Peyer's patch (tissue), 4 donors: ENCODE measurements at regions not wholly inside any gene's neighbourhood (a gene's known extent, or its start where the extent isn't known, plus 50 kb on each side); places are given as distances from the start of the nearest gene placed in this dataset.

Experiments
- DNase-seq, 3 donors: peaks; one replicate each; pipeline ENCODE4 v3.0.0-alpha.2; 2017 to 2019
- H3K27ac ChIP-seq, 4 donors: fragments of 200-600 bp; sonication (generic); one replicate each; pipeline ENCODE4 v1.5.1; 2016 to 2019
- H3K27me3 ChIP-seq, 2 donors: fragments of 200-600 bp; sonication (generic); one replicate each; pipeline ENCODE4 v1.5.1; 2019
- H3K36me3 ChIP-seq, 3 donors: fragments of 200-600 bp; sonication (generic); one replicate each; pipeline ENCODE4 v1.5.1; 2016 to 2019
- H3K4me1 ChIP-seq, 4 donors: fragments of 200-600 bp; sonication (generic); one replicate each; pipeline ENCODE4 v1.5.1; 2016 to 2019
- H3K4me3 ChIP-seq, 4 donors: fragments of 200-600 bp; sonication (generic); 1 replicate in 3 of 4; 2 replicates in 1 of 4; pipeline ENCODE4 v1.5.1; 2016 to 2019; ENCODE audit warnings: mild to moderate bottlenecking in 1 of 4
- H3K9me3 ChIP-seq, 4 donors: fragments of 200-600 bp; sonication (generic); one replicate each; pipeline ENCODE4 v1.5.1; 2016 to 2019; ENCODE audit warnings: mild to moderate bottlenecking in 1 of 4
- POLR2A ChIP-seq, 2 donors: fragments of 450-650 bp; IDR thresholded peaks; one replicate each; pipeline ENCODE4 v1.5.1; 2017; ENCODE audit warnings: antibody characterized with exemption in 2 of 2, mild to moderate bottlenecking in 2 of 2, moderate library complexity in 2 of 2
- TF ChIP-seq, protein P1 (sequence below), 6 experiments: fragments of 450-650 bp in 4 of 6; fragments of 200-600 bp in 2 of 6; sonication (generic) in 1 of 6; IDR thresholded peaks; one replicate each; pipeline ENCODE4 v1.5.1; 2017 to 2019; ENCODE audit warnings: antibody characterized with exemption in 6 of 6, mild to moderate bottlenecking in 3 of 6, moderate library complexity in 1 of 6

DNA sequence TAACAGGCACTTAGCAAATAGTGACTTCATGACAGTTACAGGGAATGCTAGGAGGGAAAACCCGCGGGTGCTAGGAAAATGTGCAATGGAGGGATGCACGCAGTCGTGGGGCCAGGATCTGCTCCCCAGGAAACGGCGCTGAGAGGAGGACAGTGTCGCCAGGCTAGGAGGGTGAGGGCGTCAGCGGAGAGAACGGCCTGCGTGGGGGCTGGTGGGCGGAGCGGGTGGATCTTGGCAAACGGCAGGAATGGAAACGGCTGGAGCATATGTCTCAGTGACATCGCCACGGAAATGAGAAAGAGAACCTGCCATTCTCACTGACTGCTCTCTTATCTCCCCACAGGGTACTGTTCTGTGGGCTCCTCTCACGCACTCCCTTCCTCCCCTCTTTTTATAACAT is 478.5 kb upstream of the ID2 start:
- no peak overlapping the region for H3K27ac ChIP-seq
- H3K4me3 ChIP-seq, result no peak overlapping the region
- no peak for DNase-seq
- H3K27me3 ChIP-seq, result no peaks in the 10 kb centered on the region
- H3K9me3 ChIP-seq, result peaks cover 0 to 8% (median 0%) of the 10 kb centered on the region in 4 donors
- no peaks in the 10 kb centered on the region for H3K36me3 ChIP-seq
- no peaks in the 10 kb centered on the region for H3K4me1 ChIP-seq
- TF ChIP-seq, protein P1, sequence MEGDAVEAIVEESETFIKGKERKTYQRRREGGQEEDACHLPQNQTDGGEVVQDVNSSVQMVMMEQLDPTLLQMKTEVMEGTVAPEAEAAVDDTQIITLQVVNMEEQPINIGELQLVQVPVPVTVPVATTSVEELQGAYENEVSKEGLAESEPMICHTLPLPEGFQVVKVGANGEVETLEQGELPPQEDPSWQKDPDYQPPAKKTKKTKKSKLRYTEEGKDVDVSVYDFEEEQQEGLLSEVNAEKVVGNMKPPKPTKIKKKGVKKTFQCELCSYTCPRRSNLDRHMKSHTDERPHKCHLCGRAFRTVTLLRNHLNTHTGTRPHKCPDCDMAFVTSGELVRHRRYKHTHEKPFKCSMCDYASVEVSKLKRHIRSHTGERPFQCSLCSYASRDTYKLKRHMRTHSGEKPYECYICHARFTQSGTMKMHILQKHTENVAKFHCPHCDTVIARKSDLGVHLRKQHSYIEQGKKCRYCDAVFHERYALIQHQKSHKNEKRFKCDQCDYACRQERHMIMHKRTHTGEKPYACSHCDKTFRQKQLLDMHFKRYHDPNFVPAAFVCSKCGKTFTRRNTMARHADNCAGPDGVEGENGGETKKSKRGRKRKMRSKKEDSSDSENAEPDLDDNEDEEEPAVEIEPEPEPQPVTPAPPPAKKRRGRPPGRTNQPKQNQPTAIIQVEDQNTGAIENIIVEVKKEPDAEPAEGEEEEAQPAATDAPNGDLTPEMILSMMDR (IDR thresholded peaks at IDR 0.05), result no peak
- no peak for TF ChIP-seq POLR2A (IDR thresholded peaks at IDR 0.05)

DNA sequence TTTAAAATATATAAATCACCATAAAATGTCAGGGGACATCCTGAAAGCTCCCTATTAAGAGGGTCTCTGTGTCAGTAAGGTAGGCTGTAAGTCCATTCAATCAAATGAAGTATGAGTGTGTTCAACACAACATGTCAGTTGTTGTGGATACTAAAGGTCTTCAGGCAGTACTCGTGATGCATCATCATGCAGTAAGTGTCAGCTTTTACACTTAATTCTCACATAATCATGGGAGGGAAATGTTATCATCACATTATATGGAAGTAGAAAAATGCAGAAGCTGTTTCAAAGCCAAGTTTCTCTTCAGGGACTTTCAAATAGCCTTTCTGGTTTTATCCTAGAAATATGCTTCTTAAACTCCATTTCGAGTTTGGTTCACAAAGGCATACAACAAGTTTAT is 477.1 kb upstream of the ID2 start:
- no peak for DNase-seq
- H3K4me3 ChIP-seq, result no peak overlapping the region
- H3K27ac ChIP-seq, result no peak overlapping the region
- H3K27me3 ChIP-seq, result no peaks in the 10 kb centered on the region
- peaks cover 0 to 8% (median 0%) of the 10 kb centered on the region in 4 donors for H3K9me3 ChIP-seq
- no peaks in the 10 kb centered on the region for H3K36me3 ChIP-seq
- H3K4me1 ChIP-seq, result no peaks in the 10 kb centered on the region
- TF ChIP-seq POLR2A (IDR thresholded peaks at IDR 0.05), result no peak
- TF ChIP-seq, protein P1 (IDR thresholded peaks at IDR 0.05), result no peak

DNA sequence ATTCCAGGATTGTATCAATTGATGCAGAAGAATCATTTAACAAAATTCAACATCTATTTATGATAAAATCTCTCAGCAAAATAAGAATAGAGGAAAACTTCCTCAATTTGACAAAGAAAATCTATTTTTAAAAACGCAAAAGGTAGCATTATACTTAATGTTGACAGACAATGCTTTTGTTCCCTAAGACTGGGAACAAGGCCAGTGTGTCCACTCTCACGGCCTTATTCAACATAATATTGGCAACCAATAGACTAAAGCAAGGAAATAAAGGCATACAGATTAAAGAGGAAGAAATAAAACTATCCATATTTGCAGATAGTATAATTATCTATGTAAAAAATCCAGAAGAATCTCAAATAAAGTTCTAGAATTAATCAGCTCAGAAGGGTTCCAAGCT is 472.4 kb upstream of the ID2 start:
- Histone ChIP-seq H3K9me3 (peaks cover 0 to 8% (median 0%) of the 10 kb centered on the region in 4 donors), H3K27me3 (no peaks in the 10 kb centered on the region), H3K36me3 (no peaks in the 10 kb centered on the region), H3K4me3 (no peak overlapping the region), H3K27ac (no peak overlapping the region), H3K4me1 (no peaks in the 10 kb centered on the region)
- TF ChIP-seq, protein P1 (IDR thresholded peaks at IDR 0.05), result no peak
- TF ChIP-seq POLR2A (IDR thresholded peaks at IDR 0.05), result no peak
- DNase-seq, result no peak

DNA sequence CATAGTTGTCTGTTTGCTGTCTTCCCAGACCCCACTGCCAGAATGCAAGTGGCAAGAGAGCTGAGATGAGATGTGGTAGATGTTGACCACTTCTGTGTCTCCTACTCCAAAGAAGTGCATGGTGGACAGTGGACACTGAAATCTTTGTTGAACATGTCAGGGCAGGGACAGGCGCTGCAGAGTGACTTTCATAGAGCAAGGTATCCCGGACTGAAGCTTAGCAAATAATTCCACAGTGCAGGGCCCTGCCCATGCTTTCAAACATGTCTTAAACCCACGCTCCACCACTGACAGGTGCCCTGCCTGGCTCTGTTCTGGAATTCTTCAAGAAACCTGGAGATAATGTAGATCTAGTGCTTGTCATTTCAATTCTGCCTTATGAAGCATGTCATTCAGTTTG is 470.5 kb upstream of the ID2 start:
- no peaks in the 10 kb centered on the region for H3K36me3 ChIP-seq
- no peaks in the 10 kb centered on the region for H3K27me3 ChIP-seq

DNA sequence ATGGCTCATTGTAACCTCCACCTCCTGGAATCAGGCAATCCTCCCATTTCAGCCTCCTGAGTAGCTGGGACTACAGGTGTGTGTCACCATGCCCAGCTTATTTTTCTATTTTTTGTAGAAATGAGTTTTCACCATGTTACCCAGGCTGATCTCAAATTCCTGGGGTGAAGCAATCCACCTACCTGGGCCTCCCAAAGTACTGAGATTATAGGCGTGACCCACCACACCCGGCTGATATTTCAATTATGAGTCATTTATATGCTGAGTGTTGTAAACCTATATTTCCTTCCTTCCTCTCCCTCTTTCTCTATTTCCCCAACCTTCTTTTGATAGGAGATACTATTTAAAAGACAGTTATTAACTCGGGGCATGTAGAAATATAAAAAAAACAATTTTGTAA is 469.6 kb upstream of the ID2 start:
- Histone ChIP-seq H3K27me3 (no peaks in the 10 kb centered on the region), H3K4me3 (no peak overlapping the region), H3K36me3 (no peaks in the 10 kb centered on the region), H3K9me3 (peaks cover 0 to 8% (median 0%) of the 10 kb centered on the region in 4 donors), H3K27ac (no peak overlapping the region), H3K4me1 (no peaks in the 10 kb centered on the region)
- DNase-seq, result peak in 1 of 3 donors; percentile 64
- TF ChIP-seq, protein P1 (IDR thresholded peaks at IDR 0.05), result no peak
- TF ChIP-seq POLR2A (IDR thresholded peaks at IDR 0.05), result no peak

More for the DNA sequence above, 470.5 kb upstream of the ID2 start:
- Histone ChIP-seq H3K4me1 (no peaks in the 10 kb centered on the region), H3K27ac (no peak overlapping the region), H3K9me3 (peaks cover 0 to 8% (median 0%) of the 10 kb centered on the region in 4 donors), H3K4me3 (no peak overlapping the region)
- TF ChIP-seq, protein P1 (IDR thresholded peaks at IDR 0.05), result no peak
- no peak for TF ChIP-seq POLR2A (IDR thresholded peaks at IDR 0.05)
- DNase-seq, result no peak

DNA sequence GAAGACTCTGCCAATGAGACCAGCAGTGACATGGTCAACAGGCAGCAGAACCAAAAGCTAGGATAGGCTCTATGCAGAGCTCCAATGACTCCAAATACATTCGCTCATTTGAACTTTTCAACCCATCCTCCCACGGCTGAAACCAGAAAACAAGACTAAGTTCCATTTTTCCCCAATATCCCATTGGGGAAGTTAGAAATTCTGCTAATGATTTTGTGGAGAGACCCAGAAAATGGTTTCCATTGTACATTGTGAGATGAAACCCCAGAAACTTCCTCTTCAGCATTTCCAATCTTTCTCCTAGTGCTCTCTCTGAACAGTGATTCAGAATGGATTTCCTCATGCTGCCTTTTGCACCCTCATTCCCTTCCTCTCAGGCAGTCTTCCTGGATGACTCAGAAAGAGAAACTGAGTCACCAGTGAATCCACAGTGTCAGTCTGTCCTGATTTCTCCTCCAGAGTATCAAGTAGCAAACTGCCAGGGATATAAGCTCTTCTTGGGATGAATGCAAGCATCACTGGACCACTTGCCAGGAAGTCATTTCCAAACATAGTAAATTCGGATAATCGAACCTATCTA is 467.7 kb upstream of the ID2 start:
- TF ChIP-seq, protein P1 (IDR thresholded peaks at IDR 0.05), result no peak
- no peak for TF ChIP-seq POLR2A (IDR thresholded peaks at IDR 0.05)
- Histone ChIP-seq H3K27ac (no peak overlapping the region), H3K9me3 (no peaks in the 10 kb centered on the region)

More for the DNA sequence above, 467.7 kb upstream of the ID2 start:
- DNase-seq, result no peak
- H3K36me3 ChIP-seq, result no peaks in the 10 kb centered on the region
- peaks cover 0 to 4% (median 0%) of the 10 kb centered on the region in 4 donors for H3K4me1 ChIP-seq
- H3K4me3 ChIP-seq, result no peak overlapping the region
- no peaks in the 10 kb centered on the region for H3K27me3 ChIP-seq
